ENCODE measurements at regions not wholly inside any gene's neighbourhood (a gene's known extent, or its start where the extent isn't known, plus 50 kb on each side); places are given as distances from the start of the nearest gene placed in this dataset.

DNA sequence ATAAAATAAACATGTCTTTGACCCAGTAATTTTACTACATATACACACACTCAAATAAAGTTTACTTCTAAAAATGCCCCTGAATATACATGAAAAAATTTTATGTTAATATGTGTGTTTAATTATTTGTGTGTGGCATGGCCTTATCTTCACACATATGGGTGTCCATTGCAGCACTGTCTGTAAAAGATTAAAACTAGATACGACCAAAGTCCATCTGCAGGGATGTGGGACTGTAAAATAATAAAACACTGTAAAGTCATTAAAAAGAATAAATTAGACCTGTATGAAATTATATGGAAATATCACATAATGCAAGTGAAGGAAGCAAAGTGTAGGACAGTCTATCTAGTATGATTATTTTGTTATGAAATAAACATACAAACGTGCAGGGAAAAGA, 337.3 kb downstream of the RND3 start:
- DNase-seq (ENCODE audit: insufficient read length) (no peak), FAIRE-seq (no peak)
- no peak for TF ChIP-seq POLR2AphosphoS5 (IDR thresholded peaks at IDR 0.05; ENCODE audit: low read depth, low read length)
- no peak for TF ChIP-seq TAF1 (IDR thresholded peaks at IDR 0.05; ENCODE audit: borderline replicate concordance, low read depth, low read length)
- TF ChIP-seq POLR2A (IDR thresholded peaks at IDR 0.05; ENCODE audit: low read depth, low read length), result no peak

DNA sequence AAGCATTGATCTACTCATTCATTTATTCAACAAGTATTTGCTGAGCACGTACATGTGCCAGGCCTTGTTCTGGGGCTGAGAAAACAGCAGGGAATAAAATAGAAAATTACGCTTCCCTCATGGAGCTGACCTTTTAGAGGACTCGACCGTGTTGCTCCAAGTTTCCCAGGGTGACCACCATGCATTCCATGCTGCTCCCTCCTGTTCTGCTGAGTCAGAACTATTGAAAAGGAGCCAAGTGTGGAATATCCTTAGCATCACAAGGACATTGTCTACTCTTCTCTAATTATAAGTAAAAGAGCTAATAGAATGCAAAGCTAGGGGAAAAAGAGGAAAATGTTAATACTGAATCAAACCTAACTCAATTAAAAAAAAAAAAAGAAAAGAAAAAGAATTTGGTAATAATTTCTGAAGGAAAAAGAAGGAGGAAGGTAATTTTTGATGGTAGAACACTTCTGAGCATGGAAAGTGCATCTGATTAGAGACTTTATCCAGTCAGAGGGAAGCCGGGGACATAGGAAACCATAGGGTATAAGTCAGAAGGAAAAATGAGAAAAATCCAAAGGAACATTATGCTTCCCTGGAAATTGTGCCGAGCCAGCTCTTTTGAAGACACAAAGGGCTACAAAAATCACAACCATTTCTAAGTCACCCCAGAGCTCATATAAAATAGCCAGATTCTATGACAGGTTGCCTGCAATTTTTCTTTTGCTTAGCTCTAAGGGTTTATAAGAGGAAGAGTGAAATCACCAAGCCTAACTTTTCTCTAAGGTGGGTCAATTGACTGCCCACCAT, 339.4 kb downstream of the RND3 start:
- FAIRE-seq (no peak), DNase-seq (ENCODE audit: insufficient read length) (no peak)

GRCh38 chr2:150146879-150147278, 340.6 kb downstream of the RND3 start:
- DNase-seq (ENCODE audit: insufficient read length), result no peak
- no peak for TF ChIP-seq TAF1 (IDR thresholded peaks at IDR 0.05; ENCODE audit: borderline replicate concordance, low read depth, low read length)
- no peak for TF ChIP-seq POLR2A (IDR thresholded peaks at IDR 0.05; ENCODE audit: low read depth, low read length)
- TF ChIP-seq POLR2AphosphoS5 (IDR thresholded peaks at IDR 0.05; ENCODE audit: low read depth, low read length), result no peak
- FAIRE-seq, result no peak

More for the DNA sequence above, 339.4 kb downstream of the RND3 start:
- TF ChIP-seq POLR2AphosphoS5 (IDR thresholded peaks at IDR 0.05; ENCODE audit: low read depth, low read length) (no peak), TAF1 (IDR thresholded peaks at IDR 0.05; ENCODE audit: borderline replicate concordance, low read depth, low read length) (no peak), POLR2A (IDR thresholded peaks at IDR 0.05; ENCODE audit: low read depth, low read length) (no peak)

GRCh38 chr2:150145299-150145692, 342.2 kb downstream of the RND3 start:
- FAIRE-seq, result no peak
- TF ChIP-seq TAF1 (IDR thresholded peaks at IDR 0.05; ENCODE audit: borderline replicate concordance, low read depth, low read length) (no peak), POLR2AphosphoS5 (IDR thresholded peaks at IDR 0.05; ENCODE audit: low read depth, low read length) (no peak), POLR2A (IDR thresholded peaks at IDR 0.05; ENCODE audit: low read depth, low read length) (no peak)

GRCh38 chr2:150144546-150145298, 342.7 kb downstream of the RND3 start:
- DNase-seq (ENCODE audit: insufficient read length) (no peak), FAIRE-seq (no peak)
- TF ChIP-seq POLR2AphosphoS5 (IDR thresholded peaks at IDR 0.05; ENCODE audit: low read depth, low read length) (no peak), TAF1 (IDR thresholded peaks at IDR 0.05; ENCODE audit: borderline replicate concordance, low read depth, low read length) (no peak), POLR2A (IDR thresholded peaks at IDR 0.05; ENCODE audit: low read depth, low read length) (no peak)

More at GRCh38 chr2:150145299-150145692, 342.2 kb downstream of the RND3 start:
- DNase-seq (ENCODE audit: insufficient read length), result no peak

GRCh38 chr2:150143087-150143536, 344.4 kb downstream of the RND3 start:
- no peak for FAIRE-seq
- no peak for TF ChIP-seq TAF1 (IDR thresholded peaks at IDR 0.05; ENCODE audit: borderline replicate concordance, low read depth, low read length)
- TF ChIP-seq POLR2AphosphoS5 (IDR thresholded peaks at IDR 0.05; ENCODE audit: low read depth, low read length), result no peak
- no peak for TF ChIP-seq POLR2A (IDR thresholded peaks at IDR 0.05; ENCODE audit: low read depth, low read length)
- no peak for DNase-seq (ENCODE audit: insufficient read length)

DNA sequence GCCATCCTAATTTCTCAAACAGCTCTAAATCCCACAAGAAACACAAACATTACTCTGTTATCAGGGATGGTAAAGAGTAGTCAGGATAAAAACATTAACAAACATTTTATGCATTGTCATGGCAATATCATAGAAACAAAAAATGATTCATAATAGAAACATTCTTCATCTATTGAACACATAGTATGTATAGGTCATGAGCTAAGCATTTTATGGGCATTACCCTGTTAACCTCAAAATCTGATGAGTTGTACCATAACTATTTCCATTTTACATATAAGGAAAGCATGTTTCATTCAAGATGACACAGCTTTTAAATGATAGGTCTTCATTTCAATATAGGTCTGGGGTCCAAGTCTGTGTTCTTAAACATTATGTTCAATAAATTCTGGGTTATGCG, 344.9 kb downstream of the RND3 start:
- no peak for FAIRE-seq
- TF ChIP-seq POLR2AphosphoS5 (IDR thresholded peaks at IDR 0.05; ENCODE audit: low read depth, low read length) (no peak), TAF1 (IDR thresholded peaks at IDR 0.05; ENCODE audit: borderline replicate concordance, low read depth, low read length) (no peak), POLR2A (IDR thresholded peaks at IDR 0.05; ENCODE audit: low read depth, low read length) (no peak)

GRCh38 chr2:150141226-150142001, 346.1 kb downstream of the RND3 start:
- DNase-seq (ENCODE audit: insufficient read length), result no peak
- TF ChIP-seq TAF1 (IDR thresholded peaks at IDR 0.05; ENCODE audit: borderline replicate concordance, low read depth, low read length), result no peak
- TF ChIP-seq POLR2A (IDR thresholded peaks at IDR 0.05; ENCODE audit: low read depth, low read length), result no peak
- TF ChIP-seq POLR2AphosphoS5 (IDR thresholded peaks at IDR 0.05; ENCODE audit: low read depth, low read length), result no peak
- no peak for FAIRE-seq

More for the DNA sequence above, 344.9 kb downstream of the RND3 start:
- DNase-seq (ENCODE audit: insufficient read length), result no peak

DNA sequence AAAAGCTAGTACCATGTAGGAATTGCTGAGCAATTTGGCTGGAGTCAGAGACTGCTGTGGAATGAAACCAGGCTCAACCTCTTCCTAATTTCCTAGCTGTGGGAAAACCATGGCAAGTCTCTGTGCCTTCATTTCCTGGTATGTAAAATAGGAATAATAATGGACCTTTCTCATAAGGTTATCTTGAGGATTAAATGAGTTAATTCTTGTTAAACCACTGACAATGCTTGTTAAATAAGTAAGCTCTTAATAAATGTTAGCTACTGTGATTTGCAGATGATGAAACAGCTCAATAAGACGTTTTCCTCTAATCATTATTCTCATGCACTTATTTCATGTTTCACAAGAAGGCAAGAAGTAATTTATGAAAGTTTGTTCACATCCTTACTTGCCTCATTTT, 346.7 kb downstream of the RND3 start:
- TF ChIP-seq TAF1 (IDR thresholded peaks at IDR 0.05; ENCODE audit: borderline replicate concordance, low read depth, low read length) (no peak), POLR2A (IDR thresholded peaks at IDR 0.05; ENCODE audit: low read depth, low read length) (no peak), POLR2AphosphoS5 (IDR thresholded peaks at IDR 0.05; ENCODE audit: low read depth, low read length) (no peak)
- no peak for FAIRE-seq

DNA sequence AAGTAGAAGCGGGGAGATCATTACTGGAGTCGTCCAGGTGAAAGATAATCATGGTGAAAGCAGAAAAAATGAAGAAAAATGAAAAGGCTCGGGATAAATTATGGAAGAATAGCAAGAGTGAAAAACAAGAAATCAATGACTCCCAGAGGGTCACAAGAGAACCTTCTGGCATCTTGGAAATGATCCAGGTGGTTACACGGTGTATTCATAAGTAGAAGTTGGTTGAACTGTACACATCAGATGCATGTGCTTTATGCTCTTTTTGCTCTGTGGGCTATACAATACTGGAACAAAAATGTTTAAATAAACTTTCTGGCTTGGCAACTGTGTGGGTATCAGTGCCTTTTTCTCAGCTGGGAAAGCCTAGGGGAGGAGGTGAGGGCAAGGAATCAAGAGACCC, 348.9 kb downstream of the RND3 start:
- TF ChIP-seq POLR2AphosphoS5 (IDR thresholded peaks at IDR 0.05; ENCODE audit: low read depth, low read length), result no peak
- DNase-seq (ENCODE audit: insufficient read length), result no peak
- FAIRE-seq, result no peak

More for the DNA sequence above, 346.7 kb downstream of the RND3 start:
- DNase-seq (ENCODE audit: insufficient read length), result no peak
